ENCODE measurements at regions not wholly inside any gene's neighbourhood (a gene's known extent, or its start where the extent isn't known, plus 50 kb on each side); places are given as distances from the start of the nearest gene placed in this dataset.

DNA sequence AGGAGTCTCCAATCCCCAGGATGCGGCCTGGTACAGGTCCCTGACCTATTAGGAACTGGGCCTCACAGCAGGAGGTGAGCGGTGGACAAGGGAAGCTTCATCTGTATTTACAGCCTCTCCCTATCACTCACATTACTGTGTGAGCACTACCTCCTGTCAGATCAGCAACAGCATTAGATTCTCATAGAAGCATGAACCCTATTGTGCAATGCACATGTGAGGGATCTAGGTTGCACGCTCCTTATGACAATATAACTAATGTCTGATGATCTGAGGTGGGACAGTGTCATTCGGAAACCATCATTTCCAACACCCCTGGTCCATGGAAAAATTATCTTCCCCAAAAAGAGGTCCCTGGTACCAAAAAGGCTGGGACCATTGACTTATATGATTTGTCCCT, 1000.5 kb downstream of the FLRT2 start:
- intact Hi-C loops (cut with DNase I): no loop called here
- DNase-seq: peak in 1 of 10 donors; percentile 44

DNA sequence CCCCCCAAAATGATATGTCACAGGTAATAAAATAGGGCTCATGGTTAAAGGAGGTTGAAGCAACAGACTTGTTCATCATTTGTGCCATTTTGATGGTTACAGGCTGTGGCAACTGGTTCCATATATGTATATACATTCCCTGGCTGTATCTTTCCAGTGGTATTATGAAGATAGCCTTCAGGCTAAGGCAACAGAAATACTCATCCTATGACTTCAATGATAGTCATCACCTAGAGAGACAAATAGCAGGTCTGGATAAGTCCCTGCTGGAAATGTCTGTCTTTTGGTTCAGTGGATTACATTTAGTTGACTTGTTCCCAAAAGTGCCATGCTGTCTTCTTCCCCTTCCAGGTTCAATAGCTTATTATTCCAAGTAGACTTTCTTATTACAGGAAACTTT, 997.4 kb downstream of the FLRT2 start:
- intact Hi-C loops (cut with DNase I): no loop called here
- no peak for DNase-seq

DNA sequence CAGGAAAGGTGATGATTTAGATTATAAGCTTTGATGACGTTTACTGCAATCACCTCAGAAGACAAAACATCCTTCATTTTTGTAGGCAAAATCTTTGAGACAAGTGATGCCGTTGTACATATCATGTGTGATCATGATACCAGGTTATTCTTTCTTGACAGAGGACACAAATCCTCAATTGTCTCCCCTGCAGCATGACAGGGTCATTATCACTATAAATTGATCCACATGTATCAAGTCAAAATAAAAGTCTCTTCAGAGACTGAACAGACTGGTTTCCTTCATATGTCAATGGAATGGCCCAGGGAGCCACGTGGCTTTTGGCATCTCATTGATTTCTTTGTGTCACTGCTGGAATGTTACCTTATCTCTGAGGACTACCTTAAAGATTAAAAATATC, 995.7 kb downstream of the FLRT2 start:
- intact Hi-C loops (cut with DNase I): no loop called here
- DNase-seq: no peak

DNA sequence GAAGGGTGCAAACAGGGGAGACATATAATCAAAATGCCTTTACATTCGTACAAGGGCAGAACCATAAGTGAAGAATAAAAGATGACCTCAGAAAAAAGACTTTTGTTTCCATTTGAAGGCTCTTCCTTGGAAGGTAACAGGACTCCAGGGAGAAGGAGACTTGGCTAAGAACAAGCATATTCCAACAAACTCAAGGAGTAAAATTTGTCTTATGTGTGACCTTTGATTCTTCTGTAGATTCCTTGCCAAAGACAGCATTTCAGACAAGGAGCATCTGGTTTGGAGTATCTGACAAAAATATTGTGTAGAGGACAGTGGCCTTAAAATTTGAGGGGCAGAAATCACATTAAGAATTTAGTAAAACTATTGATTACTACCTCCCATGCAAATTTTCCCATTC, 991.9 kb downstream of the FLRT2 start:
- intact Hi-C loops (cut with DNase I): no loop called here
- no peak for DNase-seq

DNA sequence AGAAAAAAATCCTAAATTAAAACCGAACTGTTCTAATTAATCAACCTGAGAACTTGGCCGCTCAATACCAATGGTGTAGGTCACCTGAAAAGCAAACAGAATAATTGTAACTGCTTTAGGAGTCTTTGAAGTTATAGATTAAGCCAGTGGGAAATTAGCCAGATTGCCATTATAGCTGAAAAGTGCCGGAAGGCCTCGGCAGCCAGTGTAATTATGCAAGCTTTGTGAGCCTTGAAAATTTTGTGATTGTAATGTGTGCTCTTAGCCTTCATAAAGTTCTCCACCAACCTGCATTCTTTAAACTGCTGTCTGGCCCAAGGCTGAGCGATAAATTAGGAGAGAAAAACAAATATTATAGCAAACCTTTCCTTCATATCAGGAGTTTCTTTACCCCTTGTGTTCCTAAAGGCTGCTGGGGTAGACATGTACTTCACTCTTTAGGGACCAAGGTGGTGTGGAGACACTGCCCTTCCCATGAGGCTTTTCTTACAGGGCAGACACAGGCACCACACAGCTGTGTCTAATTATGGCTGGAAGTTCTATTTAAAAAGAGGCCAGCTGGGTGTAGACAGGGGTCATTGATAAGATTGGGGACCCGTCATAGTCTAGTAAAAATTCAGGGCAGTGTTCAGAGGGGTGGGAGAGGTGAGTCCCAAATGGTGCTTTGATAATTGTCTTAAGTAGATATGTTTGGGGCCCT, 991.2 kb downstream of the FLRT2 start:
- no peak for DNase-seq
- intact Hi-C loops (cut with DNase I): no loop called here

DNA sequence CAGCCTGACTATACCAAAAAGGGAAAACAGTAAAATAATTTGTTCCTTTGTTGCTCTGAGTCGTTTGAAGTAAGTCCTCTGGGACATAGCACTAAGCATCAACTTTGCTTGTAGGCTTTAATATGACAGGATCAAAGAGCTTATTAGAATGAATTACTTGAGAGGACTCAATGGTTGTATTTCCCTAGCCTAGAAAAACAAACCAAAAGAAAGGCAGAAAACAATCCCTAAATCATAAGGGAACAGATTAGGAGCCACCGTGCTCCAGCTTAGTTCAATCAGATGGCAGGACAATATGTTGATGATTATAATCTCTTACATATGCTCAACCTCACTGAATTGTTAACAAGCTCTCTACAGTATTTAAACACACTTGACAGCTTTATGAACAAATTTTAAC, 988.4 kb downstream of the FLRT2 start:
- DNase-seq: no peak
- intact Hi-C loops (cut with DNase I): no loop called here

DNA sequence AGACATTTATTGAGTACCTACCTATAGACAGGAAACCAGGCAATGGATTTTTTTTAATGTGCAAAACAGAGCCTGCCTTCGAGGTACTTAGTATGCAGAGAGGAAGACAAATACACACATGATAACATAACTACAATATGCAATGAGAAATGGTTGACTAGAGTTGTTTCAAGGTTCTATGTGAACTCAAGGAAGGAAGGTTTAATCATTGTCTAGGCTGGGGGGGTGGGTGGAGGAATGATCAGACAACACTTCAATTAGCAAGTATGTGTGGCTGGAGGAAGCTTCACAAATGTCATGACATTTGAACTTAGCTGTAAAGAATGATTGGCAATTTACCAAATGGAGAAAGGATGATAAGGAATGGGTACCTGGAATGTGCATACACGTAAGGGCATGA, 985.3 kb downstream of the FLRT2 start:
- DNase-seq: no peak
- intact Hi-C loops (cut with DNase I): no loop called here

DNA sequence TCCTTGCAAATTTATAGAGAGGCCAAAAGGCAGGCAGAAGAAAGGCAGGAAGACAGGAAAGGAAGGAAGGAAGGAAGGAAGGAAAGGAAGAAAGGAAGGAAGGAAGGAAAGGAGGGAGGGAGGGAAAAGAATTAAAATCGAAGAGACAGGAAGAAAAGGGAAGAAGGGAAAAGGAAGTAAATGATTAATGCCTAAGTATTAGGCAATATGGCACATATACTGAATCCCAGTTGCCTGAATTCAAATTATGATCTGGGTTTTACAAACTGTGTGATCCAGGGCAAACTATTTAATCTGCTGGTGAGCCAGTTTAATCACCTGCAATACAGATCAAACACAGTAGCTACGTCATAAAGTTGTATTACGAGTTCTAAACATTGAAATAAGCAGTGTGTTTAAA, 983.6 kb downstream of the FLRT2 start:
- intact Hi-C loops (cut with DNase I): no loop called here
- DNase-seq: no peak

DNA sequence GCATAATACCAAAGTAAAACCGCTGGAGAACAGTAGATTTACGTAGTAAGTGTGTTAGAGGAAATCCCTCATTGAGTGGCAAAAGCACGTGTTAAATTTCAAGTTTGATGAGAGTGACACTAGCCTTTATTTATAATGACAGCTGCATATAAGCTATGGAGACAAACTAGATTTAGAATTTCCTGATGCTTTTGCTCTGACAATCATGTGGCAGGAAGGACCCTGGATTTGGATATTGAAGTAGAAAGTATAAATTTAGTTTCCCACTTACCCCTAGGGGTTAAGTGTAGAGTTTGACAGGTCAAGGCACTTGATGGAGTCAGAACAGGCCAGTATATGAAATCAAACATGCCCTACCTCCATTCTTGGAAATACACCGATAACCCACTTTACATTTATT, 983.1 kb downstream of the FLRT2 start:
- intact Hi-C loops (cut with DNase I): no loop called here
- DNase-seq: no peak

DNA sequence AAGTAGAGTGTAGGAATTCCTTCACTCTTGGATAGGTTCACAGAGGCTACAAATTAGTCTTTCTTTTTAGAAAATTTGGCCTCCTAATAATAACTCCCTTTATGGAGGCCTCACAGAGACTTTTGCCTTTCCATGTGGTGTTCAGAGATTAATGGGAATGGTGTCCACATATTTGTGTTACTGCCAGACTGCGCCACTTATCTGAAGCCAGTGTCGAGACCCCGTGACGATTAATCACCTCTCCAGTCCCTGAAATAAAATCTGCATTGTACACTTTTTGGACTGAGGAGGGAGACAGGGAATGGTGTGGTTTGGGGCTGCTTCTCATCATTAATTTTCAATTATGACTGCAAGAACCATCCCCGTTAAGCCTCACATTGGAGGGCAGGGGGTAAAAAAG, 980.5 kb downstream of the FLRT2 start:
- no peak for DNase-seq
- intact Hi-C loops (cut with DNase I): no loop called here

DNA sequence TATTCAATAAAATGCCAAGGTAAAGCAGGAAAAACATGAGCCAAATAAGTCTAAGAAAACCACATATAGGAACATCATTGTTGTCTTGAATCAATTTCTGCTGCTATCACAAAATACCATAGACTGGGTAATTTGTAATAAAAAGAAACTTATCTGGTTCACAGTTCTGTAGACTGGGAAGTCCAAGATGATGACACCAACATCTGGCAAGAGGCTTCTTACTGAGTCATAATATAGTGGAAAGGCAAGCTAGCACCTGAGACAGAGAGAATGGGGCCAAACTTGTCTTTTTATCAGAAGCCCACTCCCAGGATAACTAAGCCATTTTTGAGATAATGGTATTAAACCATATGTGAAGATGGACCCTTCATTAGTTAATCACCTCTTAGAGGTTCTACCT, 975.9 kb downstream of the FLRT2 start:
- DNase-seq: no peak
- intact Hi-C loops (cut with DNase I): no loop called here

DNA sequence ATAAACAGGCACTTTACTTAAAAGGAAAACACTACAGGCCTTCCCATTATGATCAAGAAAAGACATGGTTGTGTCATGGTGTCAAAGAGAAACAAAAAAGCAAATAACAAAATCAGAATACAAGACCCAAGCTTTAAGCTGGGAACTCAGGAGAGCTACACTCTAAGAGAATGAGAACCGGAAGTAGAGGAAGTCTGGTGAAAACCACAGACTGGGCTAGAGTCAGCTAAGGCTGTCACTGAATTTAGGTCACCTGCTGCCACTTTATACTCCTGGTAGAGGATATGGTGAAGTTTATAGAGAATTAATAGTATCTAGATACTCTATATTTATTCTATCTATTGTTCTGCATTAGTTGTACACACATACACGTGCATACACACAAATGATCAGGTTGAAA, 971.7 kb downstream of the FLRT2 start:
- DNase-seq: no peak
- intact Hi-C loops (cut with DNase I): no loop called here

DNA sequence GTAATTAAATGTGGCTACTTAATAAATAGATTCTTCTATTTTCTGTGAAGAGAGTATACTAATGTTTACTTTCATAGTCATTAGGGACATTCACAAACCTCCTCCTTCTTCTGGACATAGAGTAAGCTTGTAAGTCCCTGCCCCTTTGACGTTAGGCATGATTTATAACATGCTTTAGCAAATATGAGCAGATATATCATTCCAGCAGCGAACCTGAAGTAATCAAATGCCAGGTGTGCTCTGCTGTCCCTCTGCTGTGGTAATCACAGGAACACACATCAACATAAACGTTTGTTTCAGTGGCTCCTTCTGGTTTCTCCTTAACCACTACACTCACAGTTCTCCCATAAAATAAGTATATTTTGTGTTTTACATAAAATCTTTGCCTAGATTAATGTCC, 961.8 kb downstream of the FLRT2 start:
- DNase-seq: no peak
- intact Hi-C loops (cut with DNase I): no loop called here

DNA sequence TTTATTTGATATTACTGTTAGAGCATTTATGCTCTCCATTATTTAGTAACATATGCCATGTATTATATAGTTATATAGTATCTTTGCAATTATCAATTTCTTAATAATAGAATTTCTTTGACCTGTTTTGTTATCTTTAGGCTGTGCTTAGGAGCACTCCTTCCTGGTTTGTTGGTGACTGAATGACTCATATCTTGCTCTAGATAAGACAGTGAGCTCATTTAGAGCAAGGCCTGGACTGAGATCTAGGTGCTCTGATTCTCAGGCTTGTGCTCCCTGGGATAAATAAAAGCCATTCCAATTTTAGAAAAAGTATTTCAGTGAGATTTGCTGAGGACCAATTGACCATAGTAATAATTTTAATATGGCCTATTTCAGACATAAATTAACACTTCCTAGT, 951.2 kb downstream of the FLRT2 start:
- intact Hi-C loops (cut with DNase I): no loop called here
- no peak for DNase-seq

DNA sequence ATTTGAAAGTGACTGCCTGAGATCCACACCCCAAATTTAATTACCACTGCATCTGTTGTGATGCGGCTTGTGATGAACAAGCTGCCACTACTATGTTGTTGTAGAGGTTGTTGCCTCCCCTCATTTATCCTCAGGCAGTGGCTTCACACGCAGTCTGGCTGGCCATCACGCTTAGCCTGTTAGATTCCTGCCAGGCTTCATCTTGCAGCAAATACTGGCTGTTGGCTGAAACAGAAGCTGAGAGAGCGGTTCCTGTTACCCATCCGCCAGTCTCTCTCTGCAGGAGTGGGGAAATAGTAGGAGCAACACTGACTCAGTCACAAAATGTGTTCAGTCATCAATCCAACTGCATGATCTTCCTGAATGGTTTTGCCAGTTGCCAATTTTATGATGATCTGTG, 934.4 kb downstream of the FLRT2 start:
- peak in 4 of 10 donors; percentile 6 to 80 (median 8) for DNase-seq
- intact Hi-C loops (cut with DNase I): no loop called here

DNA sequence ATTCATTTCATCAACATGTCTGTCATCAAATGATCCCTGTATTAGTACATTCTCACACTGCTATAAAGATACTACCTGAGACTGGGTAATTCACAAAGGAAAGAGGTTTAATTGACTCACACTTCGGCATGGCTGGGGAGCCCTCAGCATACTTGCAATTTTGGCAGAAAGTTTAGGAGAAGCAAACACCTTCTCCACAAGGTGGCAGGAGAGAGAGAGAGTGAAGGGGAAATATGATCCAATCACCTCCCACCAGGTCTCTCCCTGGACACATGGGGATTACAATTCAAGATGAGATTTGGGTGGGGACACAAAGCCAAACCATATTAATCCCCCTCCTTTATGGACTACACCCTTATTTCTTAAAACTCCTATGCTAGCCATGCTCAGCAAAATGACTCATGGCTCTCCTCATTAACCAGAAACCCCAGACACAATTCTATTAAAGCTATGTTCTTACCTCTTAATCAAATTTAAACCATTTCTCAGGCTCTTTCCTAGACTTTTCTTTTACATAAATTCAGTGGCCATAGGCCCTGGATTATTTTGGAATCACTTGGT, 932.3 kb downstream of the FLRT2 start:
- DNase-seq: no peak
- intact Hi-C loops (cut with DNase I): no loop called here

DNA sequence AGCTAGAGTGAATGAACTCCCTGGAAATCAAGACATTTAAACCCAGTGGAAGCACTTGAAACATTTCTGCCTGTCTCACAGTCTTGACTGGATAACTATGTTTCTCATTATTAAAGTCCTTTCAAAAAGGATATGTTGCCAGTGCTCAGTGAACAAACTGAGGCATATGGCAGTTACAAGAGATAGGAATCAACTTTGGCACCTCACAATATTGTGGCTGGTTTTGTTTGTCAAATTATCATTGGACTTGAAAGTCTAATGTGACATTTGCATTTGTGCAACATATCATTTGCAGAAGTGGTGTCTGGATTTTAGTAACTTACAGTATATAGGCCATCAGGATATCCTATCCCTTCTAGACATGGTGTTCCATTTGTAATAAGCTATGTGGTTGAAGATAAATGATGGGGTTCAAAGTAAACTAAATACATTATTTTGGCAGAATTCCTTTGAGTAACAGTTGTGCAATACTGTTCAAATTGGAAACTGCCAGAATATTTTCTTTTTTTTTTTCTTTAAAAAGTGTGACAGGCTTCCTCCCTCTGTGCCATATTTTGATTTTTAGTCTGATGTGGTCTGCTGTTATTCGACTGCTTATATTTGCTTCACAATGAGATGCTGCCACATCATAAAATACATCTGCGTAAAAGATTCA, 927.7 kb downstream of the FLRT2 start:
- intact Hi-C loops (cut with DNase I): no loop called here
- no peak for DNase-seq

DNA sequence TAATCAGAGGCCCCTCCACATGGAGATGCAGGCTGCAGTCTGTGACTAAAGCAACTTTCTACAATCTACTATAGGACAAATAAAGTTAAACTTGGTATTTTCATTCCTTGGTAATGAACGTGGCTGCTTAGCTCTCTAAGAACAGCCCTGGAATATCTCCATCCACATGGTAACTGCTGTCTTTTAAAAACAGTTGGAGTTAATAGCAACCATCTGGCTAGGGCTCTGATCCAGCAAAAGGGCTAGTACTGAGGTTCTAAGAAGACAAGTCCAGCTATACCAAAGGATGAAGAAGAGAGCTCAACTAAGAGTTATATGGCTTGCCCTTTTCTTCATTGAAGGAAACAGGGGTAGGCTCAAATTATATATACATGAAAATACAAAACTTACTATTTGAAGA, 920.1 kb downstream of the FLRT2 start:
- no peak for DNase-seq
- intact Hi-C loops (cut with DNase I): no loop called here

DNA sequence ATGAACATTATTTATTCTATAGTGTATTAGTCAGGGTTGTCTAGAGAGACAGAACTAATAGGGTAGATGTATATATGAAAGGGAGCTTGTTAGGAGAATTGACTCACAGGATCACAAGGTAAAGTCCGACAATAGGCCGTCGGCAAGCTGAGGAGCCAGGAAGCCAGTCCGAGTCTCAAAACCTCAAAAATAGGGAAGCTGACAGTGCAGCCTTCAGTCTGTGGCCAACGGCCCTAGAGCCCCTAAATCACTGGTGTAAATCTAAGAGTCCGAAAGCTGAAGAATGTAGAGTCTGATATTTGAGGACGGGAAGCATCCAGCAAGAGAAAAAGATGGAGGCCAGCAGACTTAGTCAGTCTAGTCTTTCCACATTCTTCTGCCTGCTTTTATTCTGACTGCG, 912.2 kb downstream of the FLRT2 start:
- intact Hi-C loops (cut with DNase I): no loop called here
- no peak for DNase-seq

DNA sequence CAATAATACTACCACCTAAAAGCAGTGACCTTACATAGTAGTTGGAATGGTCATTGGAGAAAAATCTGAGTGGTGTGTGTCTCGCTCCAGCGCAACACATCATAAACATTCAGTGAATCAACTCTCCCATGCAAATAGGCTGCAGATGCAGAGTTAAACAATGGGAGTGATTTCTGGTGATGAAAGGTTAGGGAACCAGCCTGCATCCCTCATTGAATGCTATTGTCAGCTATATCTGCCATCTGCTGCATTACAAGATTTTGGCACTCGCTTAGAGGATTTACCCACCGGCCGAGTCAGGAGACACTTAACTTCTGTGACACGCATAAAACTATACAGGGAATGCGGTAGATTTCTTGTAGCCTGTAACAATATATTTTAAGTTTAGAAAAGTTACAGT, 900.9 kb downstream of the FLRT2 start:
- intact Hi-C loops (cut with DNase I): no loop called here
- no peak for DNase-seq

DNA sequence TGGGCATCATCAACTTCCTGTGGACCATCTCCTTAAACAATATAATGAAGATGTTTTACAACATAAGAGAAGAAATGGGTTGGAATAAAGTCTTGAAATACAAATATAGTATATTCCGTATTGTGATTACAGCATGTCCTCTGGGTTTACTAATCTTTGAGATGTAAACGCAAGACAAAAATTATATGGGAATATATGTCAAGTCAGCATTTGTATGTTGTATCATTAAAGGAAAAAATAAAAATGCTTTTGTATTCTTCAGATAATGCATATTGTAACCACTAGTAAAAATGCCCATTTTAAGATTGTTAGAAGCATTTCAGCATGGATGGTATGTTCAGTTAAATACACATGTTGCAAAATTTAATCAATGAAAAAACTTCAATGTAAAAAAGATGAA, 893.3 kb downstream of the FLRT2 start:
- intact Hi-C loops (cut with DNase I): no loop called here
- DNase-seq: no peak

DNA sequence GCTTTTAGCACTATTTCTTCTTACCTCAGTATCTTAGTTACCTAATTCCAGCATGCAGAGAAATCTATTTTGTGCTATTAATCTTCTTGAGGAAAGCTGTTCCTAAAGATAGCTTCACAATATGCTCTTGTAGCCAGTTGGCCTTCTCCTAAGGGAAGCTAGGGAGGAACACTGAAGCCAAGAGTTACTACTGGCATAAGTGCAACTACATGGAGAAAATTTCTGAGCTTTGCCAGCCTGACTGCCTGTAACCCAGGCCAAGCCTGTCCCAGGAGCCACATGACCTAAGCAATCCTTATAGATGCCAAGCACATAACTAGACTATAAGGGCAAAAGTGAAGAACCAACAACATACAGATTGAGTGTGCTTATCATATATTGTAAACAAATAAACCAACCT, 890.2 kb downstream of the FLRT2 start:
- DNase-seq: no peak
- intact Hi-C loops (cut with DNase I): no loop called here

Measured in posterior cingulate gyrus (tissue), 11 donors.